Upper lobe of left lung (tissue), 6 donors: ENCODE measurements at regions not wholly inside any gene's neighbourhood (a gene's known extent, or its start where the extent isn't known, plus 50 kb on each side); places are given as distances from the start of the nearest gene placed in this dataset.

Experiments used
- ATAC-seq, 2 donors: fragments of 200-7000 bp; cut with Tn5 transposase; one replicate each; pipeline ENCODE4 v1.9.1; 2022; ENCODE audit warnings: mild to moderate bottlenecking in 2 of 2, moderate library complexity in 2 of 2; ENCODE audit not compliant: low FRiP score in 2 of 2
- DNase-seq, 2 donors: peaks; one replicate each; pipeline ENCODE4 v3.0.0-alpha.2; 2019 to 2020
- H3K27ac ChIP-seq, 4 donors: fragments of 200-600 bp; sonication (generic); one replicate each; pipeline ENCODE4 v1.5.1; 2016 to 2019
- H3K27me3 ChIP-seq, 4 donors: fragments of 200-600 bp; sonication (generic); one replicate each; pipeline ENCODE4 v1.5.1; 2017 to 2019
- H3K36me3 ChIP-seq, 4 donors: fragments of 200-600 bp; sonication (generic); one replicate each; pipeline ENCODE4 v1.5.1; 2016 to 2019
- H3K4me1 ChIP-seq, 4 donors: fragments of 200-600 bp; sonication (generic); one replicate each; pipeline ENCODE4 v1.5.1; 2018 to 2019
- H3K4me3 ChIP-seq, 4 donors: fragments of 200-600 bp; sonication (generic); one replicate each; pipeline ENCODE4 v1.5.1; 2017 to 2019; ENCODE audit warnings: mild to moderate bottlenecking in 2 of 4, moderate library complexity in 1 of 4
- H3K9me3 ChIP-seq, 4 donors: fragments of 200-600 bp; sonication (generic); one replicate each; pipeline ENCODE4 v1.5.1; 2018 to 2019
- EP300 ChIP-seq, 4 donors: sonication (generic); formaldehyde crosslinking; IDR thresholded peaks; one replicate each; pipeline ENCODE4 v1.5.1; 2017; ENCODE audit warnings: antibody characterized with exemption in 4 of 4, control low read depth in 2 of 4
- POLR2A ChIP-seq, 4 donors: fragments of 450-650 bp; IDR thresholded peaks; one replicate each; pipeline ENCODE4 v1.5.1; 2016 to 2017; ENCODE audit warnings: antibody characterized with exemption in 4 of 4, mild to moderate bottlenecking in 2 of 4
- POLR2AphosphoS5 ChIP-seq, 2 donors: sonication (generic); formaldehyde crosslinking; IDR thresholded peaks; one replicate each; pipeline ENCODE4 v1.5.1; 2017; ENCODE audit warnings: antibody characterized with exemption in 2 of 2
- WGBS, 2 donors: methylation state at CpG; one replicate each; pipeline ENCODE4 v1.1.5; 2017 to 2018; 5-methylcytosine and 5-hydroxymethylcytosine counted together
- TF ChIP-seq, protein P1 (sequence below), 6 experiments: fragments of 450-650 bp in 4 of 6; fragments of 200-600 bp in 2 of 6; sonication (generic) in 2 of 6; IDR thresholded peaks; one replicate each; pipeline ENCODE4 v1.5.1; 2016 to 2019; ENCODE audit warnings: antibody characterized with exemption in 6 of 6
- donor health status: DM: no; HTN: no; CAD: no; lungs with moderate emphysema.
- donor health status: DM: no; HTN: yes; CAD: no; lungs with severe emphysema.

- Histone ChIP-seq H3K9me3 (no peaks in the 10 kb centered on the region), H3K27ac (no peak overlapping the region), H3K4me3 (no peak overlapping the region), H3K36me3 (no peaks in the 10 kb centered on the region), H3K4me1 (no peaks in the 10 kb centered on the region), H3K27me3 (no peaks in the 10 kb centered on the region)
- TF ChIP-seq, protein P1, sequence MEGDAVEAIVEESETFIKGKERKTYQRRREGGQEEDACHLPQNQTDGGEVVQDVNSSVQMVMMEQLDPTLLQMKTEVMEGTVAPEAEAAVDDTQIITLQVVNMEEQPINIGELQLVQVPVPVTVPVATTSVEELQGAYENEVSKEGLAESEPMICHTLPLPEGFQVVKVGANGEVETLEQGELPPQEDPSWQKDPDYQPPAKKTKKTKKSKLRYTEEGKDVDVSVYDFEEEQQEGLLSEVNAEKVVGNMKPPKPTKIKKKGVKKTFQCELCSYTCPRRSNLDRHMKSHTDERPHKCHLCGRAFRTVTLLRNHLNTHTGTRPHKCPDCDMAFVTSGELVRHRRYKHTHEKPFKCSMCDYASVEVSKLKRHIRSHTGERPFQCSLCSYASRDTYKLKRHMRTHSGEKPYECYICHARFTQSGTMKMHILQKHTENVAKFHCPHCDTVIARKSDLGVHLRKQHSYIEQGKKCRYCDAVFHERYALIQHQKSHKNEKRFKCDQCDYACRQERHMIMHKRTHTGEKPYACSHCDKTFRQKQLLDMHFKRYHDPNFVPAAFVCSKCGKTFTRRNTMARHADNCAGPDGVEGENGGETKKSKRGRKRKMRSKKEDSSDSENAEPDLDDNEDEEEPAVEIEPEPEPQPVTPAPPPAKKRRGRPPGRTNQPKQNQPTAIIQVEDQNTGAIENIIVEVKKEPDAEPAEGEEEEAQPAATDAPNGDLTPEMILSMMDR (IDR thresholded peaks at IDR 0.05): no peak
- TF ChIP-seq EP300 (IDR thresholded peaks at IDR 0.05) (no peak), POLR2A (IDR thresholded peaks at IDR 0.05) (no peak), POLR2AphosphoS5 (IDR thresholded peaks at IDR 0.05) (no peak)
- 72 to 77% methylated on average over 3 of the region's 3 CpGs for WGBS, 2 donors
- DNase-seq (no peak), ATAC-seq (no peak)
These were observed 771.1 kb downstream of the NR2F1-AS1 start for GRCh38 chr5:92809855-92810465.

GRCh38 chr5:92808474-92808873 lies 772.5 kb downstream of the NR2F1-AS1 start:
- WGBS, 2 donors: 77 to 78% methylated on average over 1 of the region's 1 CpG
- H3K27me3 ChIP-seq: no peaks in the 10 kb centered on the region
- H3K9me3 ChIP-seq: no peaks in the 10 kb centered on the region
- no peak for ATAC-seq
- H3K4me3 ChIP-seq: no peak overlapping the region
- TF ChIP-seq, protein P1 (IDR thresholded peaks at IDR 0.05): no peak
- TF ChIP-seq POLR2AphosphoS5 (IDR thresholded peaks at IDR 0.05): no peak
- TF ChIP-seq POLR2A (IDR thresholded peaks at IDR 0.05): no peak
- TF ChIP-seq EP300 (IDR thresholded peaks at IDR 0.05): no peak
- no peaks in the 10 kb centered on the region for H3K4me1 ChIP-seq
- DNase-seq: no peak
- H3K36me3 ChIP-seq: no peaks in the 10 kb centered on the region
- no peak overlapping the region for H3K27ac ChIP-seq

- ATAC-seq (no peak), DNase-seq (no peak)
- Histone ChIP-seq H3K9me3 (no peaks in the 10 kb centered on the region), H3K4me1 (no peaks in the 10 kb centered on the region), H3K36me3 (no peaks in the 10 kb centered on the region), H3K27me3 (no peaks in the 10 kb centered on the region), H3K4me3 (no peak overlapping the region), H3K27ac (no peak overlapping the region)
- no peak for TF ChIP-seq EP300 (IDR thresholded peaks at IDR 0.05)
- TF ChIP-seq, protein P1 (IDR thresholded peaks at IDR 0.05): no peak
- WGBS, 2 donors: 80 to 85% methylated on average over 4 of the region's 4 CpGs
These were observed 773.9 kb downstream of the NR2F1-AS1 start for GRCh38 chr5:92807085-92807484.

- no peak for DNase-seq
- Histone ChIP-seq H3K36me3 (no peaks in the 10 kb centered on the region), H3K27ac (no peak overlapping the region), H3K4me3 (no peak overlapping the region), H3K27me3 (no peaks in the 10 kb centered on the region), H3K4me1 (no peaks in the 10 kb centered on the region), H3K9me3 (no peaks in the 10 kb centered on the region)
- no peak for ATAC-seq
- TF ChIP-seq POLR2A (IDR thresholded peaks at IDR 0.05) (no peak), EP300 (IDR thresholded peaks at IDR 0.05) (no peak), POLR2AphosphoS5 (IDR thresholded peaks at IDR 0.05) (no peak)
- TF ChIP-seq, protein P1 (IDR thresholded peaks at IDR 0.05): no peak
These were observed 775.6 kb downstream of the NR2F1-AS1 start for GRCh38 chr5:92805446-92805845.

GRCh38 chr5:92801911-92802310 lies 779.1 kb downstream of the NR2F1-AS1 start:
- no peak overlapping the region for H3K4me3 ChIP-seq
- no peak for DNase-seq
- H3K36me3 ChIP-seq: no peaks in the 10 kb centered on the region
- no peak overlapping the region for H3K27ac ChIP-seq
- no peak for ATAC-seq
- H3K4me1 ChIP-seq: no peaks in the 10 kb centered on the region
- 53 to 54% methylated on average over 7 of the region's 7 CpGs for WGBS, 2 donors
- TF ChIP-seq EP300 (IDR thresholded peaks at IDR 0.05): no peak
- TF ChIP-seq POLR2A (IDR thresholded peaks at IDR 0.05): no peak
- TF ChIP-seq POLR2AphosphoS5 (IDR thresholded peaks at IDR 0.05): no peak
- TF ChIP-seq, protein P1 (IDR thresholded peaks at IDR 0.05): no peak
- H3K9me3 ChIP-seq: no peaks in the 10 kb centered on the region
- no peaks in the 10 kb centered on the region for H3K27me3 ChIP-seq
